PC-9 (cell line): ENCODE measurements at regions not wholly inside any gene's neighbourhood (a gene's known extent, or its start where the extent isn't known, plus 50 kb on each side); places are given as distances from the start of the nearest gene placed in this dataset.

Source experiments
- EZH2 ChIP-seq: fragments of 200-600 bp; sonication (generic); IDR thresholded peaks from 2 replicates; pipeline ENCODE4 v1.8.0; 2017; ENCODE audit warnings: antibody characterized with exemption, low read depth
- TF ChIP-seq, protein P1 (sequence below): fragments of 200-600 bp; sonication (generic); conservative IDR thresholded peaks from 2 replicates; pipeline ENCODE4 v1.6.1; 2017; ENCODE audit warnings: mixed run types, antibody characterized with exemption, mild to moderate bottlenecking, moderate library complexity

DNA sequence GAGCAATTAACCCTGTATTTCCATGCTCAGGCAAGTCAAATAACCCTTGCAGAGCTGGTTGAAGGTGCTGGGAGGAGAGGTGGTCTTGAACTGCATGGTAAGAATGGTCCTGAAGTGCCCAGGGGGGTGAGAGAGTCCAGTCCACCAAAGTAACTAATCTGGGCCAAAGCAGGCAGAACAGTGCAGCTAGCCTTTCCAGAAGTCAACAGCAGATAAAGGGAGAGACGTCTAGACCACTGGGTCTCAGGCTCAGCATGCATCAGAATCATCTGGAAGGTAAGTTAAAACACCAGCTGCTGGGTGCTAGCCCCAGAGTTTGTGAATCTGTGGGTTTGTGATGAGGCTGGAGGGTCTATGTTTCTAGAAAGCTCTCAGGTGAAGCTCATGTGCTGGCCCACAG is 232.3 kb upstream of the ECI2 start:
- TF ChIP-seq, protein P1, sequence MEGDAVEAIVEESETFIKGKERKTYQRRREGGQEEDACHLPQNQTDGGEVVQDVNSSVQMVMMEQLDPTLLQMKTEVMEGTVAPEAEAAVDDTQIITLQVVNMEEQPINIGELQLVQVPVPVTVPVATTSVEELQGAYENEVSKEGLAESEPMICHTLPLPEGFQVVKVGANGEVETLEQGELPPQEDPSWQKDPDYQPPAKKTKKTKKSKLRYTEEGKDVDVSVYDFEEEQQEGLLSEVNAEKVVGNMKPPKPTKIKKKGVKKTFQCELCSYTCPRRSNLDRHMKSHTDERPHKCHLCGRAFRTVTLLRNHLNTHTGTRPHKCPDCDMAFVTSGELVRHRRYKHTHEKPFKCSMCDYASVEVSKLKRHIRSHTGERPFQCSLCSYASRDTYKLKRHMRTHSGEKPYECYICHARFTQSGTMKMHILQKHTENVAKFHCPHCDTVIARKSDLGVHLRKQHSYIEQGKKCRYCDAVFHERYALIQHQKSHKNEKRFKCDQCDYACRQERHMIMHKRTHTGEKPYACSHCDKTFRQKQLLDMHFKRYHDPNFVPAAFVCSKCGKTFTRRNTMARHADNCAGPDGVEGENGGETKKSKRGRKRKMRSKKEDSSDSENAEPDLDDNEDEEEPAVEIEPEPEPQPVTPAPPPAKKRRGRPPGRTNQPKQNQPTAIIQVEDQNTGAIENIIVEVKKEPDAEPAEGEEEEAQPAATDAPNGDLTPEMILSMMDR, result no peak
- TF ChIP-seq EZH2, result no peak
